ENCODE measurements at regions not wholly inside any gene's neighbourhood (a gene's known extent, or its start where the extent isn't known, plus 50 kb on each side); places are given as distances from the start of the nearest gene placed in this dataset.

DNA sequence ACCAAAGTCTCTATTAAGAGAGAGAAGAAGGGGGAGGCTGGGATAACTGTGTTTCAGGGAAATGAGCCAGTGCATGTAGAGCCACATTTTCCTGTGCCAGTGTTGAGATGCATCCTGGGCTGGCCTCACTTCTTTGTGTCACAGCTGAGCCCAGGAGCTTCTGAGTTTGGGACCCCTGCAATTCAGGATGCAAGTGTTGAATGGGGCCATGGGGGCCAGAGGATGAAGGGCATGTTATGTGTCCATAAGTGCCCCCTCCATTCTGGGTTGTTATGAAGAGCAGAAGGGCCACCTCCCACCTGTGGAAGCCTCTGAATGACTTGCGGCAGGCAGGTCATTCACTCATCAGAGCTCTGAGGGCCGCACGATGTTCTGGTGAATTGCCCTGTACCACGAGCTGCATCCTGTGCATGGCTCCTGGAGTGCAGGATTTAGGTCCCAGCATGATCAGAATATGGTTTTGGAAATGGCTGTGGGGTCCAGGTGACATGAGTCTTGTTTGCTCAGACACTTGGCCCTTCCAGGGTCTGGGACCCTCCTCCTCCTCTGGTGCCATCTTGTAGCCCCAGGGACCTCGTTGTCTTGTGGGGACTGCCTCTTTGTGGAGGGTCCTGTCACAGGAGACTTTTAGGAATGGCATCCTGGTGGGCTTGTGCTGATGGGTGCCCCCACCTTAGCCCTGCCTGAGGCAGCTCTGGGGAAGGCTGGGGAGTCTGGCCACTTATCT is 115.4 kb upstream of the PITX1 start:
- Mint-ChIP-seq H3K9me3 (peaks cover 8 to 9% of the 10 kb centered on the region in 2 experiments), H3K4me3 (no peak overlapping the region), H3K36me3 (ENCODE audit: insufficient read depth in 1 of 3, low read depth in 3 of 3) (peaks cover 0 to 3% (median 3%) of the 10 kb centered on the region in 3 experiments; a peak in 4 of 7 replicates), H3K27ac (no peak overlapping the region; a peak in 1 of 7 replicates), H3K4me1 (peaks cover 10 to 16% of the 10 kb centered on the region in 2 experiments), H3K27me3 (ENCODE audit: low read depth) (peaks cover 16% of the 10 kb centered on the region)
- Histone ChIP-seq H2AK5ac (ENCODE audit: insufficient read length, low read length) (no peak overlapping the region), H3T11ph (ENCODE audit: low read length) (no peak overlapping the region), H3K23ac (ENCODE audit: insufficient read length, low read depth, low read length) (no peak overlapping the region), H4K8ac (replicated peaks; ENCODE audit: insufficient read length, low read depth, low read length) (no peak overlapping the region), H3K56ac (ENCODE audit: insufficient read length, low read depth, low read length) (no peak overlapping the region), H3K18ac (ENCODE audit: insufficient read length, low read depth, low read length) (no peak overlapping the region), H3K27me3 (ENCODE audit: insufficient read depth, low read length) (no peaks in the 10 kb centered on the region), H3K9ac (ENCODE audit: extremely low read depth, insufficient read length, low read length) (no peak overlapping the region), H3K9me3 (ENCODE audit: control insufficient read depth, low read depth, low read length) (peaks cover 5% of the 10 kb centered on the region), H4K5ac (ENCODE audit: insufficient read length, low read depth, low read length) (no peak overlapping the region), H2BK12ac (ENCODE audit: insufficient read length, low read depth, low read length) (no peak overlapping the region), H3K23me2 (ENCODE audit: insufficient read length, low read depth, low read length, poor library complexity, severe bottlenecking) (no peaks in the 10 kb centered on the region), H2BK120ac (ENCODE audit: low read depth, low read length, poor library complexity, severe bottlenecking) (no peak overlapping the region), H3K79me2 (ENCODE audit: insufficient read depth, low read length) (no peaks in the 10 kb centered on the region), H3K4me2 (ENCODE audit: insufficient read depth, insufficient read length, low read length) (no peak overlapping the region), H3K4ac (ENCODE audit: low read depth, low read length) (no peak overlapping the region), H2AFZ (ENCODE audit: low read length) (no peak overlapping the region), H3K4me1 (ENCODE audit: insufficient read depth, low read length) (no peaks in the 10 kb centered on the region), H2BK15ac (ENCODE audit: low read depth, low read length) (no peak overlapping the region), H3K79me1 (ENCODE audit: insufficient read depth, low read depth, low read length, poor library complexity, severe bottlenecking) (no peaks in the 10 kb centered on the region), H3K14ac (ENCODE audit: insufficient read depth, low read length) (no peak overlapping the region), H4K20me1 (ENCODE audit: control insufficient read depth, insufficient read depth, insufficient read length) (no peaks in the 10 kb centered on the region), H2BK20ac (ENCODE audit: low read depth, low read length, poor library complexity, severe bottlenecking) (no peak overlapping the region), H4K91ac (ENCODE audit: insufficient read length, low read depth, low read length) (no peak overlapping the region), H2BK5ac (ENCODE audit: insufficient read length, low read length) (no peak overlapping the region), H3K27ac (ENCODE audit: insufficient read length, low read depth, low read length) (no peak overlapping the region)
- TF ChIP-seq, protein P1, sequence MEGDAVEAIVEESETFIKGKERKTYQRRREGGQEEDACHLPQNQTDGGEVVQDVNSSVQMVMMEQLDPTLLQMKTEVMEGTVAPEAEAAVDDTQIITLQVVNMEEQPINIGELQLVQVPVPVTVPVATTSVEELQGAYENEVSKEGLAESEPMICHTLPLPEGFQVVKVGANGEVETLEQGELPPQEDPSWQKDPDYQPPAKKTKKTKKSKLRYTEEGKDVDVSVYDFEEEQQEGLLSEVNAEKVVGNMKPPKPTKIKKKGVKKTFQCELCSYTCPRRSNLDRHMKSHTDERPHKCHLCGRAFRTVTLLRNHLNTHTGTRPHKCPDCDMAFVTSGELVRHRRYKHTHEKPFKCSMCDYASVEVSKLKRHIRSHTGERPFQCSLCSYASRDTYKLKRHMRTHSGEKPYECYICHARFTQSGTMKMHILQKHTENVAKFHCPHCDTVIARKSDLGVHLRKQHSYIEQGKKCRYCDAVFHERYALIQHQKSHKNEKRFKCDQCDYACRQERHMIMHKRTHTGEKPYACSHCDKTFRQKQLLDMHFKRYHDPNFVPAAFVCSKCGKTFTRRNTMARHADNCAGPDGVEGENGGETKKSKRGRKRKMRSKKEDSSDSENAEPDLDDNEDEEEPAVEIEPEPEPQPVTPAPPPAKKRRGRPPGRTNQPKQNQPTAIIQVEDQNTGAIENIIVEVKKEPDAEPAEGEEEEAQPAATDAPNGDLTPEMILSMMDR (conservative IDR thresholded peaks at IDR 0.05) = no peak
- no peak for DNase-seq
- WGBS (ENCODE audit: extremely low coverage, insufficient read length, low lambda C conversion rate) = no CpG with 5 or more reads among the region's 5 CpGs
